Glomerular visceral epithelial cell (primary cell): ENCODE measurements at regions not wholly inside any gene's neighbourhood (a gene's known extent, or its start where the extent isn't known, plus 50 kb on each side); places are given as distances from the start of the nearest gene placed in this dataset.

Source experiments
- DNase-seq: peaks from one replicate; pipeline ENCODE4 v3.0.0-alpha.2; 2016; ENCODE audit errors: extremely low spot score

DNA sequence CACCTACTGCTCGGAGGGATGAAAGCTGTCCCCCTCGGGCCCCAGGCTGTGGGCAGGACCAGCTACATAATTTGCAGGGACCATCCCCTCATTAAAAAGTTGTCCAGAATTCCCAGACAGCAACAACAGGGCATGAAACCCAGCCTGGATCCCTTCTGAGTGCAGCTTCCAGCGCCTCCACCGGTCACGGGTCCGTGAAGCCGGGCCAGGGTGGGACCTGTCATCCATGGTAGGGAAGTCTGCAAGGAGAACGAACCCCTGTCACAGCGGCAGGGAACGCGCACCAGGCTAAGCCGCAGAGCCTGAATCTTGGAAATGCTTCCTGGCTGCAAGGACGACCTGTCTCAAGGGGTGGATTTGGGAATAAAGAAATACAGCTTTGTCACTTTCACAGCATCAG lies 214.2 kb downstream of the RBFOX3 start:
- no peak for DNase-seq

- DNase-seq: no peak
Measured at GRCh38 chr17:79395545-79395944, 215.3 kb downstream of the RBFOX3 start.

DNA sequence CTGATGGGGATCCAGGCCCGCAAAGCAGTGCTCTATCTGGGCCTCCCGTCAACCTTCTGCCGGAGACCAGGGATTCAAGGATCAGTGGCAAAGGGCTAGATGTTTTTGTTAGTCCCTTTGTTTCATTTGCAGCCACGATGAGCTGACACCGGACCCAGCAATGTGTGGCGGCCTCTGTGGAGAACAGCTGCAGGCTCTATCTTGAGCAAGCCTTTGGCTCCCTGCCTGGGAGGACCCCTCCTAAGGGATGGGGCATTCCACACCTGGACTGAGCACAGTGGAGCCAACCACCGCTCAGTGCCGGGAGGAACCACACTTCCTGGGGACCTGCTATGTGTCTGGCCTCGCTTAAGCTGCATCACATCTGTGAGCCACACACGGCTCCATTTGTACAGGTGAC lies 215.8 kb downstream of the RBFOX3 start:
- no peak for DNase-seq

GRCh38 chr17:79393358-79394052 lies 217.3 kb downstream of the RBFOX3 start:
- DNase-seq: peak; percentile 63

DNA sequence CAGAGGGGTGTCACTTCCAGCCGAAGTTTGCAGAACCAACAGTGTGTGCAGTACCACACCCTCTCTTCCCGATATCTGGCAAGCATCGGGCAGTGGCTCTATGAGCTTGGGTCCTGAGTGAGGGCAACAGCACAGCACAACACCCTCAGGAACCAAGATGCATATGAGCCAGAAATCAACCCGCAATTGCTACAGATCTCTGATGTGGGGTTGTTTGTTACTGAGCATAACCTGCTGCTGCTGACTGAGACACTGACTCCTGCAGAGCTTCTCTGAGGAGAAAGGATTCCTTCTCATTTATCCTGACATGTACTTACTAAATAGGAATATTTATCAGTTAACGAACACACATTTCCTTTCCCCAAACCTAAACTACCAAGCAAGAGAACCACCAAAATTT lies 218.3 kb downstream of the RBFOX3 start:
- no peak for DNase-seq

DNA sequence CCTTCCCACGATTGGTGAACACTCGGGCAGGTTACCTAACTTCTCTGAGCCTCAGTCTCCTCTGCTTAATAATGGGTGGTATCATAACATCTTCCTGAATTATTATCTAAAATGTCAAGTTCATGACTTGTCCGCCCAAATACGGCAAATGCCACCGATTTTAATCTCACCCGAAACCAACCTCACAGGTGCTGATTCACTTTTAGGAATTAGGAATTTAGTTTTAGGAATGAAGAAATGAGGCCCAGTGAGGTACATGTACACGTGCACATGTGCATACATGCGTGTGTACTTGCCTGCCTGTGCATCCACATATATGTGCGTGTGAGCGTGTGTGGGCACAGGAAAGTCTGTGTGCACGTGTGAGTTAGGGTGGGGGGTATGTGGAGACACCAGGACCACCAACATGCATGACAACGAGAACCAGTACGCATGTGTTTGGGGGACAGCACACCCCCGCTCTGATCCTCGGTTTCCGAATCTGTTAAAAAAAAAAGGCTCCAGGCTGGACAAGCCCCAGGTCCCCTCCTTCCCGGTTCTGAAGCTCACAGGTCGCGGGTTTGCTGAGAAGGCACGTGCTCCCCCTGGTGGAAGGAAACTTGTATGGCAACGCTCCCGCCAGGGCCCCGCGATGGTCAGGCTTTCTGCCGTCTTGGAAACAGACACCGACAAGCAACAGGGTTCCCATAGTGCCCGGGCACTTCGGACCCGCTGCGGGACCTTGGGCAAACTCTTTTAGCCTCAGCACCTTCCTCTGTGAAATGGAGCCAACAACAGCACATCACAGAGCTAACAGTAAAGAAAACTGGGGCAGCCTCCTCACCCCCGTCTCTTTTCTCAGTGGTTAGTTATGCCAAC lies 219.2 kb downstream of the RBFOX3 start:
- DNase-seq: peak; percentile 62

GRCh38 chr17:79389896-79390295 lies 221.0 kb downstream of the RBFOX3 start:
- no peak for DNase-seq

GRCh38 chr17:79388556-79389295 lies 222.1 kb downstream of the RBFOX3 start:
- peak; percentile 46 for DNase-seq

GRCh38 chr17:79387783-79388182 lies 223.1 kb downstream of the RBFOX3 start:
- DNase-seq: no peak

DNA sequence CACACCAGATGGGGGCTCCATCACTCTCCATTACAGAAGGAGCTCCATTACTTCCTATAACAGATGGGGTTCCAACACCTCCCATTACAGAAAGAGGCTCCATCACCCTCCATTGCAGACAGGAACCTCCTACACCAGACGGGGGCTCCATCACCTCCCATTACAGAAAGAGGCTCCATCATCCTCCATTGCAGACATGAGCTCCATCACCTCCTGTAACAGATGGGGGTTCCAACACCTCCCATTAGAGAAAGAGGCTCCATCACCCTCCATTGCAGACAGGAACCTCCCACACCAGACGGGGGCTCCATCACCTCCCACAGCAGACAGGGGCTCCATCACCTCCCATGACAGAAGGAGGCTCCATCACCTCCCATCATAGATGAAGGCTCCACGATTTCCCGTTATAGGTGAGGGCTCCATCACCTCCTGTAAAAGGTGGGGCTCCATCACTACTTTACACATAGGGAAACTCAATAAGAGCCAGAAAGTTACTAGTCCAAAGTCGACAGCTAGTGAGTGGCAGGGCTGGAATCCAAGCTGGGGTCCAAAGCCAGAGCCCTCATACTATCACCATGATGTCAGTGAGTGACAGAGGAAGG lies 224.8 kb downstream of the RBFOX3 start:
- no peak for DNase-seq

DNA sequence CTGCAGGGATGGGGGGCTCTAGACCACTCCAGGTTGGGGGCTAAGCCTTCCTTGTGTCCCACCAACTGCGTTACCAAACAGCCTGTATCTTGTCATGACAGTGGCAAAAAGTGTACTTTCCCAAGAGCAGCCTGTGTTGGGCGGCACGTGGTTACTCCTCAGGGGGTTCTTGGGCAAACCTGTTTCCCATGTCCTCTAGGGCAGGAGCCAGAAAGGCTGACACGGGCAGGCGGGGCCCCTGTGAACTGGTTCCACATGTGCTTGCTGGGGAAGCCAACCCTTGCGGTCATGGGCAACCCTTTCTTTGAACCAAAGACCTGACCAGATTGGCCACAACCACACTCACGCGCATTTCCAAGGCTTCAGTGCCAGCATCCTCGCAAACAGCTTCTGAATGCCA lies 228.5 kb downstream of the RBFOX3 start:
- DNase-seq: no peak

DNA sequence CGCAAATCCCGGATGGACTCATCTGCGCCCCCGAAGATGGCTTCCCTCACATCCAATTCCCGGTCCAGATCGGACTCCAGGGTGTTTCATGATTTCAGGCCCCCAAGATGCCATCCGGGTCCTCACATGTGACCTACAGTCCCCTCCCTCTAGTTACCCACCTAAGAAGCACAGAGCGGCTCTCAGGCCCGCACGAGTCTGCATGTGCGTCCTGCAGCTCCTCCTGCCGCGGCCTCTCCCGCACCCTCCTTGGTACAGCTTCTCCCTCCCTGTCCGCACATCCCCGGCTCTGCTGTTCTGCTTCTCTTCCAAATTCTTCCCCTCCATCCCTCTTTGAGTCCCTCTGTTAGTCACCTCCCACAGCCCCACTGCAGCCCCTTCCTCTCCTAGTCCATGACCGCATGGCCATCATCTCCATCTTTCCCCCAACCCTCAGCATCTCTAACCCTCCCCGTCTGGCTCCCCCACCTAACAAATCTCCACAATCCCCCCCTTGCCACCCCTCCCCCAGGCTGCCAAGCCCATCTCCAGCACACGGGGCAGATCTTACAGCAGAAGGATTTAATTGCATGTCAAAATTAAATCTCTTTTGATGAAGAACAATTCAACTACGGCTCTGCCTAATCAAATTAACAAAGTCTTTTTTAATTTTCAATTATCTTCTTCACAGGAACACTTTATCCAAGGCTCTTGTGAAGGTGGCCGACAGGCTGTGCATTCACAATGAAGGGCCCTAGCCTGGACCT lies 231.0 kb downstream of the RBFOX3 start:
- no peak for DNase-seq

DNA sequence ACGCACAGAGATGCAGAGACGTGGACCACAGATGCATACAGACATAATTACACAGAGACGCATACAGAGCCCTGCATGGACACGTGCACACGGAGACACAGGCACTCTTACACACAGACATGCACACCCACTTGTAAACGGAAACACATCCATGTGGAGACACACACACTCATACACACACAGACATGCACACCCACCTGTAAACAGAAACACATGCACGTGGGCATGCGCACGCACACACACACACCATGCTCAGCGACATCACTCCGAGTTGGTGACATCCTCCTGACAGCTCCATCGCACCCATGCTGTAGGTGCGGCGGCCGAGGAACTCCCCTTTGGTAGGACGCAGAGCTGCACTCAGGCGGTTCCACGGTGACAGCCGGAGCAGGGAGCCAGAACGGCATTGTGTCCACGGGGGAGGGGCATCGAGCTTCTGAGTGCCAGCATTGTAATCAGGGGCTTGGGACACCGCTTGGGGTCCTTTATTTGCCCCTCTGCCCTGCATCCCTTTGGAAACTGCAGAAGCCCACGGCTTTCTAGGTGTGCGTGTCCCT lies 233.5 kb downstream of the RBFOX3 start:
- no peak for DNase-seq

- DNase-seq: no peak
Measured at GRCh38 chr17:79374807-79375206, 236.0 kb downstream of the RBFOX3 start.

DNA sequence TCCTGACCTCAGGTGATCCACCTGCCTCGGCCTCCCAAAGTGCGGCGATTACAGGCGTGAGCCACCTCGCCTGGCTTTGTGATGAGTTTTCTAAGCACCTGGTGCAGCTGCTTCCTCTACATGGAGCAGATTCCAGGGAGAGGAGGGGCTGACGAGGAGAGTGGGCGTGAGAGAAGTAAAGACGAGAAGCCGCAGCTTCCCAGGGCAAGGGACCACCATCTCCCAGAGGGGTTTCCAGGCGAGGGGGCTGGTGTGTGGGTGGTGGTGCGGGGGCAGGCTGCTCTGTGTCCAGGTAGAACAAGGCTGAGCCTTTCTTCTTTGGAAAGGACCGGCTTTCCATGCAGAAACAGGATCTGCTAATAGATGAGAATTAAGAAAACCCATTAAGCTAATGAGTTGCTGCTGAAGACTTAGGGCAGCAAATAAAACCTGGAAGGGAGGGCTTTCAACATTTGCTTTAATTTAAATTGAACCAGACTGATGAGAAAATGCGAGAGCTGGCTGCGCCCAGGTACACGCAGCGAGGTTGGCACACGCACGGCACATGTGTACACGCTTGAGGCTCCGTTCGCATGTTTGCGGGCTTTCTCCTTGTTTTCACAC lies 236.7 kb downstream of the RBFOX3 start:
- DNase-seq: no peak

DNA sequence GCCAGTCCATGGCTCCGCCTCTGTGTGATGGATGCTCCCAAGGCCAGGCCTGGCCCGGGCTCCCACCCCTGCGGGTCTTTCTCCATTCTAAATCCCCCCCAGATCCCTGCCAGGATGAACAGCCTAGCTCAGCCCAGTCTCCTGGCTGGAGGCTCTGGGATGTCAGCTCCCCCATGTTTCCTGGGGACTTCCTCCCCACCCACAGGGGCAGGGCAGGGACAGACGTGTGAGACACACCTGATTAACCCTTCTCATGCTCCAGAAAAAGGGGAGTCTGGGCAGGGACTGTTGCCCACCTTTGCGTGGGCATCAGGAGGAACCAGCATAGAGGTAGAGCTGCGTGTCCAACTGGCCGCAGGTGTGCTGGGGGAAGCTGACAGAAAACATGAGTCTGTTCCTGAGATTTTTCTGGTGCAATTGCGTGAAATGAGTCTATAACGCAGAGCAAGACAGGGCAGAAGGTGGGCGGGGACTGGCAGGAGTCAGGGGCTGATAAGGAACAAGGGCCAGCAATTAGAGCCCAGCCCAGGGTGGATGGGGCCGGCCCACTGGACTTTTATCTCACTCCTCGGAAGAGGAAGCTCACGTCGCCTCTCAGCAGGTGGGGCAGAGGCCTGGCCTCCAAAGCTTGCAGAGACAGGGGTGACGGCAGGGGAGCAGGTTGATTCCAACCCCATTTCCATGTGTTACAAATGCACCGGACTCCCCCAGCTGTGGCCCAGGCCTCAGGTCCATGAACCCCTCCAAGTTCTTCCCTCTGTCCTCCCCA lies 238.2 kb downstream of the RBFOX3 start:
- DNase-seq: no peak

GRCh38 chr17:79371984-79372383 lies 238.9 kb downstream of the RBFOX3 start:
- no peak for DNase-seq

- DNase-seq: no peak
Measured at GRCh38 chr17:79370594-79370993, 240.3 kb downstream of the RBFOX3 start.

- no peak for DNase-seq
Measured at GRCh38 chr17:79370126-79370525, 240.7 kb downstream of the RBFOX3 start.

DNA sequence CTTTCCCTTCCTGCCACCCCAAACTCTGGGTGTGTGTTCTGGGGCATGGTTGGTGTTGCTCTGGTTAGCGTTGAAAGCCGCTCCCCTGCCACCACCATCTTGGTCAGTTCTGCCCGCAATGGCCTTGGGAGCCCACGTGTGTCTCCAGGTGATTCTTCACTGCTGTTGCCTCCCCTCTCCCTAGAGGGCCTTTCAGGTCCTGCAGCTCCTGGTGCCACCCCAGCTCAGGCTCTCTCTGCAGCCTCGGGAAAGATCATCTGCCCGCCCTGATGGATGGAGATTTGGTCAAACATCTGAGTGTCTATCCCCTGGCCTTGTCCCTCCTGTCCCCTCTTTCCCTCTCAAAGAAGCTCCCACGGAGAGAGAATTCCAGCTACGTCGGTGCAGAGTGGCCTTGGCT lies 241.3 kb downstream of the RBFOX3 start:
- no peak for DNase-seq
